DMS114 treated with DMSO at 0.1 percent for 48 hours (cell line): ENCODE measurements at regions not wholly inside any gene's neighbourhood (a gene's known extent, or its start where the extent isn't known, plus 50 kb on each side); places are given as distances from the start of the nearest gene placed in this dataset.
"Not testable (repeated sequence)": the region's sequence is repeated elsewhere in the genome, so short reads cannot be mapped to it uniquely, and the experiment has no call there.

Source experiments
- DNase-seq: peaks from one replicate; lab custom pipeline; 2025; ENCODE audit not compliant: unreplicated experiment; lab: John Stamatoyannopoulos, UW

DNA sequence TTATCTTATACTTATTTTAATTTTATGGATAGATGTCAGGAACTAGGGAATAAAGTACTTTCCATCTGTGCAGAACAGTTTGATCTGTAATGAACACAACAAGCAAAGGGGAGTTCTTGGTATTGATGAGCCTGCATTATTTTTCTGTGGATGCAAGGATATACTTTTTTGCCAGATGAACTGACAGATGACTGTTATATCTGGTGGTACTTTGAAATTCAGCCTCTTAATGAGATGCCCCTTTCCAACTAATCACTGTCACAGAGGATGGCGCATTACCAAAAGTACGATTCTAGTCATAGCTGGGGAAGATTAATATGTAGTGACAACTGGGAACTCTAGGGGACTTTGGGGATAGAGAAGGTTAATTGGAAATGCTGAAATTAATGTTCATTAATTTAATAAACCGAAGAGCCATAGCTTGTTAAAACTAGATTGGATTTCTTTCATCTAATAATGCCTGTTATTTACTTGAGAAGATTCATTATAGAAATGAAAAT, 603.4 kb upstream of the CNTN5 start:
- no peak for DNase-seq

DNA sequence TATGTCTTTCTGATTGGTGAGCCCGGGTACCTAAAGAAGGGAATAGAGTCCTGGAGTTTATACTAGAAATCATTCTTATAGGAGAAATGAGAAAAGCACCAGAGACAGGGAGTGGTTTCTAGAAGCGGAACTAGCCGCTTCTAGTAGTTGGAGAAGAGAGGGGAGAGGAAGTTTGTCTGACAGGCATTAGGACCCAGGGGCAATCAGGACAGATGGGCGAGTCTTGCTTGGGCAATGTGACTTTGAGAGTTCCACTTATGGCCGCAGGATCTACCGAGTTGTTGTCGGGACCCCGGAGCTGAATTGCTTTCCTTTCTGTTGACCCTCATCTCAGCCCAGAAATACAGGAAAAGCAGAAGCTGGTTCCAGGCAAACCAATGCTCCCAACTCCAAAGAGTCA, 596.8 kb upstream of the CNTN5 start:
- DNase-seq = no peak

DNA sequence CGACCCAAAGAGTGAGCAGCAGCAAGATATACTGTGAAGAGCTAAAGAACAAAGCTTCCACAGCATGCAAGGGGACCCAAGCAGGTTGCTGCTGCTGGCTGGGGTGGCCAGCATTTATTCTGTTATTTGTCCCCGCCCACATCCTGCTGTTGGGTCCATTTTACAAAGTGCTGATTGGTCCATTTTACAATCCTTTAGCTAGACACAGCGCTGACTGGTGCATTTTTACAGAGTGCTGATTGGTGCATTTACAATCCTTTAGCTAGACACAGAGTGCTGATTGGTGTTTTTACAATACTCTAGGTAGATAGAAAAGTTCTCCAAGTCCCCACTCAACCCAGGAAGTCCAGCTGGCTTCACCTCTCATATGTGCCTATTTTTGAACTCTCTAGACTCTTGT, 596.0 kb upstream of the CNTN5 start:
- DNase-seq = not testable (repeated sequence)

DNA sequence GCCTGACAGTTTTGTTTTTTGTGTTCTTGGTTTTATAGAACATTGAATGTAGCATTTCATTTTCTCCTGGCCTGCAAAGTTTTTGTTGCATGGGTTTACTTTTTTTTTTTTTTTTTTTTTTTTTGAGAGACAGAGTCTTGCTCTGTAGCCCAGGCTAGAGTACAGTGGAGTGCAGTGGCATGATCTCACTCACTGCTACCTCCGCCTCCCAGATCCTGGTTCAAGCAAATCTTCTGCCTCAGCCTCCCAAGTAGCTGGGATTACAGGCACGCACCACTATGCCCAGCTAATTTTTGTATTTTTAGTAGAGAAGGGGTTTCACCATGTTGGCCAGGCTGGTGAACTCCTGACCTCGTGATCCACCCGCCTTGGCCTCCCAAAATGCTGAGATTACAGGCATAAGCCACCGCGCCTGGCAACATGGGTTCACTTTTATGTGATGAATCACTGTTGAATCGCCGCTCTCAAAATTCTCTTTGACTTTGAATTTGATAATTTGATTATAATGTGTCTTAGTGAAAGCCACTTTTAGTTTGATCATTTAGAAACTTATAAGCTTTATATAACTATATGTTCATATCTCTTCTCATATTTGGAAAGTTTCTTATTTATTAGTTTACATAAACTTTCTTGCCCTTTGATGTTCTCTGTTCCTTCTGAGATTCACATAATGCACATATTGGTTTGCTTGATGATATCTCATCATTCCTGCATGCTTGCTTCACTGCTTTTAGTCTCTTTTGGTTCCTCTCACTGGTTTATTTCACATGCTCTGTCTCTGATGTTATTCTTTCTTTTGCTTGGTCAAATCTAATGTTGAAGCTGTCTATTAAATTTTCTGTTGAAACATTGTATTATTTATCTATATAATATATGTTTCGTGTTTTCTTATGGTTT, 589.0 kb upstream of the CNTN5 start:
- DNase-seq = no peak

DNA sequence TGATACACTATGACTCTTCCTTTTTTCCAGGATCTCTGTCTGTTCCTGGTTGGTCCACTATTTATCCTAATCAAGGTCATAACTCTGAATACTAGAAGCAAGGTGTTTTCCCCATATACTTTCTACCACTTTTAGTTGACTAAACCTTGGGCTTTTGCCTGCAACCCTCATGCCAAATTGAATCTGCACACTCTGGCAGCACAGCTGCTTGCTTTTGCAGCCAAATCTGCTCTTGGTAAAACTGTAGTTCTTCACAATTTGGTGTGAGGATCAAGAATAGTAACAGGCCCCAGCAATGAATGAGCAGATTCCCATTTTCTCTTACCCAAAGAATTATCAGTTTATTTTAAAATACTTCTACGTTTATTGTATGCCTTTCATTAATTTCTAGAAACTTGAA, 586.5 kb upstream of the CNTN5 start:
- DNase-seq = no peak

DNA sequence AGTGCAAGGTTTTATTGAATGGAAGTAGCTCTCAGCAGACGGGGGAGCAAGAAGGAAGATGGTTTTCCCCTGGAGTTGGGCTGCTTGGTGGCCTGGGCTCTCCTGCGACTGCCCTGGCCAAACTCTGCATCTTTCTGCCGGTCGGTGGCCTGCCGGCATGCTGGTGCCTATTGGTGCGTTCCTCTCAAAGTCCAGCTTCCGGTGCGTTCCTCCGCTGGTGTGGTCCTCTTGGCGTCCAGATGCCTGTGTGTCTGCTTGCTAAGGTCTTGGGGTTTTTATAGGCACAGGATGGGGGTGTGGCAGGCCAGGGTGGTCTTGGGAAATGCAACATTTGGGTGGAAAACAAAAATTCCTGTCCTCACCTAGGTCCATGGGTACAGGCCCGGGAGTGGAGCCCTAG, 567.4 kb upstream of the CNTN5 start:
- DNase-seq = no peak

DNA sequence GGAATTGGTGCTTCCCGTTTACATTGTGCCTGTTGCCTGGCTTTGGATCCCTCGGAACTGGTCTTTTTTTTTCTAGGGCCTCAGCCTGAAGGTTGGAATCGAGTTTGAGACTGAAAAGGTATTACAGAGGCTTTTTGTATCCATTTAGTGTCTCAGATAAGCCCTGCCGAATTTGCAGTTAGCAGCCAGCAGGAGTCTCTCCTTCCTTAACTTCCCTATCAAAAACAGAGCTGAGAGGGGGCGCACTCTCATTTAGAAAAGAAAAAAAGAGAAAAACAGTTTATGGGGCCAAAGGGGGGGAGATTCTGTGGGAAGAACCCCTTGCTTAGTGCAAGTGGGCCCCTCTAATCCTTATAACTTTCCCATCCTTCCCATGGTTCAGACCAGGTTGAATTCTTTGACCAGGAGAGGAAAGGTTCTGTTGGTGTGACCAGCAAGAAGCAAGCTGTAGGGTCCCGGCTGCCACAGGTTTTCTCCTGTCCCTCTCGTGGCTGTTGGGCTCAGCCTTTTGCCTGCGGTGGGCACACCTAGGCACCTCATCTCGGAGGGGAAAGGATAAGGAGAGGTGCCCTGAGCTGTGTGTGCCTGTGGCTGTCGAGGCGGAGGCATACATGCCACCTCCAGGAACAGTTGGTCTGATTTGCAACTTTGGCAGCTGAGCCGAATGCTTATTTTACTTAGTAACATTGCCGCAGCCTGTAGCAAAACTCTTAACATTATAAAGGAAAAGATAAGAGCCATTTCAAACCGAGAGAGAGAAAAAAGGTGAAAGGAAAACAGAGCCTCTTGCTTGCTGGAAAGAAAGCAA, 565.0 kb upstream of the CNTN5 start:
- DNase-seq = no peak

DNA sequence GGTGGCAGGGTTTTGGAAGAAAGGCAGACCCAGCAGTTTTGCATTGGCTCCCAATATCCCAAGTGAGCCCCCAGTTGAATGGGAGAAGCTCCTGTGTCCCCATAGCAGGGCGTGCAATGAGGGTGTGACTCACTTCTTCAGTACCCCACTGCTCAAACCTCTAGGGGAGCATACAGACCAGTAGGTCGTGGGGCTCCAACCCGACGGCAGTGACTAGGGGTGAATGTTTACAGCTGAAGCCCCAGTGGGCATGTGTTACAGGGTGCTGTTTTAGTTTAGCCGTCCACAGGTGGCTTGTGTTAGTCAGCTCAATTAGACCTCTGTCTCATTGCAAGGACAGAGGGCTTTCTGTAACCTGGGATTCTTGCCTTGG, 564.5 kb upstream of the CNTN5 start:
- DNase-seq = no peak

DNA sequence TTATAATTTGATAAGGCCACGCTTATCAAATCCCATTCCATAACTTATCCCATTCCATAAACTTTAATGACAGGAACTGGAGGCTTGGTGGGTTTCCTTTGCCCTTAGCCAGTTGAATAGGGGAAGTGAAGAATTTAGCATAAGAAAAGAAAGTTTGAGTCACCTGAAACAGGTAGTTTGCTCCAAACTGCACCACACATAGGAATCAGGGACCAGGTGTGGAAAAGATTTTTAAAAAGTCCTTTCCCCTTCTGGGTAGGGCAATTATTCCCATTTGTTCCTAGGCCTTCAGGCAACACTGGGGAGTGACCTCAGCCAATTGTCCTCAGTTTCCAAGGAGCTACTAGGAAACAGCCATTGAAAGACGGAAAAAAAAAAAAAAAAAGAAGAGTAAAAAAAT, 525.7 kb upstream of the CNTN5 start:
- DNase-seq = no peak

DNA sequence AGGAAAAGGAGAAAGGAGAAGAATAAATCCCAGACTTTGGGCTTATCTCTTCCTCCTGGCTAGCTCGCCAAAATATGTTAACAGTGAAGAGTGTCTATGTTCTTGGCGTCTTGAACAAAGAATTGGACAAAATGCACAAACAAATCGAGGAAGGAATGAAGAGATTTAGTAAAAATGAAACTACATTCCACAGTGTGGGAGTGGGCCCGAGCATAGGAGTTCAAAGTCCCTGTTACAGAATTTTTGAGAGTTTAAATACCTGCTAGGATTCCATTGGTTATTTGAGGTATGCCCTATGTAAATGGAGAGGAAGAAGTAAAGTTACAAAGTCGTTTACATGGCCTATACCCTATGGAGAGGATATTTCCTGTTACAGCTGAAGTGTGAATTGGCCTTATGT, 525.1 kb upstream of the CNTN5 start:
- DNase-seq = no peak

DNA sequence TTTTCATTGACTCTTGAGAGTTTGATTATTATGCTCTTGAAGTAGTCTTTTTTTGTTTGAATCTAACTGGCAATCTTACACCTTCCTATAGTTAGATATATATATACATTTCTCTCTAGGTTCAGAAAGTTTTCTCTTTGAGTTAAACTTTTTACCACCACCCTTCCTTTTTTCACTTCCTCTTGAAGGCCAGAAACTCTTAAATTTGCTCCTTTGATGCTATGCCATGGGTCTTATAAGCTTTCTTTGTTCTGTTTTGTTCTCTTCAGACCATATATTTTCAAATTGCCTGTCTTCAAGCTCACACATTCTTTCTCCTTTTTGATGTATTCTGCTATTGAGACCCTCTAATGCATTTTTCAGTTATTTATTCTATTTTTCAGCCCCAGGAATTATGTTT, 513.5 kb upstream of the CNTN5 start:
- DNase-seq = no peak

DNA sequence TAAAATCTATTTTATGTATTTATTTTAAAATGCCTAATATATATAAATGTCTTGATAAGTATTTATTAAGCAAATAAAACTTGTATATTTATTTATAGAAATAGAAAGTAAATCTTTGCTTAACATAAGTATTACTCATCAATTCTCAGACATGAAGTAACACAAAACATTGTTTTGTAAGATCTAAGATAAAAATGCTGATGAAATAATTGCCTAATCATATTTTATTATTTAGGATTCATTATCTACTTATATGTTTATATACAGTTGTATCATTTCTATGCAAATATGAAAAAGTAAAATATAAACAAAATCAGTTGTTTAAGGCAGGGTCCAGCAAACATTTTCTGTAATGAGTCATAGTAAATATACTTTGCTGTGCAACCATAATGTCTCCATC, 507.8 kb upstream of the CNTN5 start:
- DNase-seq = no peak

DNA sequence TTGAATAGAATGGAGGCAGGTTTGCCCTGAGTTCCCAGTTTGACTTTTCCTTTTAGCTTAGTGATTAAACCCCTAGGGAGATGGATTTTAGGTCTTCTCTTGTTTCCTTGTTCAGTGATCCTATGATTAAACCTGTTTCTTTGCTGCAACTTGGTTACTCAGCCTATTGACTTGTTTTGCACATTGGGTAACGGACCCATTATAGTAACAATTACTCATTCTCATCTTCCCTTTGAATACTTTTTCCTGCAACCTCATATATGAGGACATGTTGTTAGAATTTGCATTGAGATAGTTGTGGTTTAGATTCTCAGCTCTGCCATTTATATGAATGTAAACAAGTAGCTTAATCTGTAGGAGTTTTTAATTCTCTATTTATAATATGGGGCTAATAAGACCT, 489.2 kb upstream of the CNTN5 start:
- no peak for DNase-seq

DNA sequence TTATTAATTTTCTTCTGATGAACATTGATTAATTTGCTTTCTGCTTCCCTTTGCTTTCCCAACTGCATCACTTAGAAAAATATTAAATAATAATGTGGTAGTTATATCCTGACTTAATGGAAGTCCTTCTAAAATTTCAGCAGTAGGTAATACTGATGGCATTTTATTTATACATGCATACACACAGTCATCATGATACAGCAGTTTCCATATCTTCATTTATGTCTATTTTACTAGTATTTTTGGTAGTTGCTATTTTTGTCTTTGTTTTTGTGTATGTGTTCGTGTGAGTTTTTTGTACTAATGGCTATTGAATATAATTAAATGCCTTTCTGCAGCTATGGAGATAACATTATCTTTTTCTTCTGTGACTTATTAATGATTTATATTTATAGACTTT, 484.7 kb upstream of the CNTN5 start:
- no peak for DNase-seq

DNA sequence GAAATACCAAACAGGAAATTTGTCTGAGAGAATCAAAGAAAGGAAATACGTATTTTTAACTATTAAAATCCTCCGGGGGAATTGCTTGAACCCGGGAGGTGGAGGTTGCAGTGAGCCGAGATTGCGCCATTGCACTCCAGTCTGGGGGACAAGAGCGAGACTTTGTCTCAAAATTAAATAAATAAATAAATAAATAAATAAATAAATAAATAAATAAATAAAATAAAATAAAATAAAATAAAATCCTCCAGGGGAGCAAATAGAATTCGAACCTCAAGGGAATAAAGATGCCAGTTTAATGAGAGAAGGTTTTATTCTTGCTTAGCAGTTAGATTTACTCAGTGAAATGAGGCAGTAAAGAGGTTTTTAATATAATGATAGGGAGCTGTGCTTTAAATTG, 482.4 kb upstream of the CNTN5 start:
- not testable (repeated sequence) for DNase-seq

DNA sequence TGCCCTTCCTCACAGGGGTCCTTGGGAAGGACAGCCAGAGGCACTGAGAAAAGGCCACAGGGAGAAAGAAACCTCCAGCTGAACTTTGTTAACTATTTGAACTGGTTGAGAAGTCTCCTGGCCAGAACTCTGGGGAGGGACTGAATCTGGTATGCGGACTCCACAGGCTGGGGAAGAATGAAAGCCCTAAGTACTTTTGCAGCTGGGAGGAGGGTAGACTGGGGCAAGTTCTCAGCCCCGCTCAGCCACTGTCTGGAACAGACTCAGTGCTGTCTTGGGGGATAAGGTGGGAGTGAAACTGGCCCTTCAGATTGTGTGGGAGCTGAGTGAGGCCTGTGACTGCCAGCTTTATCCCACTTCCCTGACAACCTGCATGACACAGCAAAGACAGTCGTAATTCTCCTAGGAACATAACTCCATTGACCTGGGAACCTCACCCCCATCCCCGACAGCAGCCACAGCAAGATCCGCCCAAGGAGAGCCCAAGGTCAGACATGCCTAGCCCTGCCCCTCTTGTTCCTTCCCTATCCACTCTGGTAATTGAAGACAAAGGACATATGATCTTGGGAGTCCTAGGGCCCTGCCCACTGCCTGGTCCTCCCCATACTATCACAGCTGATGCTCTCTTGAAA, 475.1 kb upstream of the CNTN5 start:
- no peak for DNase-seq

DNA sequence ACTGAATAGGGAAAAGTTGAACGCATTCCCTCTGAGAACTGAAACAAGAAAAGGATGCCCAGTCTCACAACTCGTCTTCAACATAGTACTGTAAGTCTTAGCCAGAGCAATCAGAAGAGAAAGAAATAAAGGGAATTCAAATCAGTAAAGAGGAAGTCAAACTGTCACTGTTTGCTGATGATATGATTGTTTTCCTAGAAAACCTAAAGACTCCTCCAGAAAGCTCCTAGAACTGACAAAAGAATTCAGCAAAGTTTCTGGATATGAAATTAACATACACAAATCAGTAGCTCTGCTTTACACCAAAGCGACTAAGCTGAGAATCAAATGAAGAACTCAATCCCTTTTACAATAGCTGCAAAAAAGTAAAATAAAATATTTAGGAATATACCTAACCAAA, 471.2 kb upstream of the CNTN5 start:
- no peak for DNase-seq

DNA sequence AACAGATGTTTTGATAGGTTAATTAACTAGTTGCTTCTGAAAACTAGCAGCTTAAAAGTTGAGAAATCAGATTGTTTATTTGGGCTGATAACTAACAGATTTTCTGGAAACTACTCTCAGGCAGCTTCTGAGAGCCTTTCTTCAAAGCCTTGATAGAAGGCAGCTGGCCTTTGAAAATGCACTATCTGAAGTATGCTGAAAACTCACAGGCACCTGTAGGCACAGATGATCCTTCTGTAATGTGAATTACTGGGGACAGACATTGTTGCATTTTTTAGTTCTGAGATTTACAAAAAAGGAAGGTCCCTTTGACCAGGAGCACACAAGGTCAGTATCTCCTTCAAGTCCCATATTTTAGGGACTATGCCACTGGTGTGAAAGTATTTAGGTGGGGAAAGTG, 460.8 kb upstream of the CNTN5 start:
- DNase-seq = no peak

DNA sequence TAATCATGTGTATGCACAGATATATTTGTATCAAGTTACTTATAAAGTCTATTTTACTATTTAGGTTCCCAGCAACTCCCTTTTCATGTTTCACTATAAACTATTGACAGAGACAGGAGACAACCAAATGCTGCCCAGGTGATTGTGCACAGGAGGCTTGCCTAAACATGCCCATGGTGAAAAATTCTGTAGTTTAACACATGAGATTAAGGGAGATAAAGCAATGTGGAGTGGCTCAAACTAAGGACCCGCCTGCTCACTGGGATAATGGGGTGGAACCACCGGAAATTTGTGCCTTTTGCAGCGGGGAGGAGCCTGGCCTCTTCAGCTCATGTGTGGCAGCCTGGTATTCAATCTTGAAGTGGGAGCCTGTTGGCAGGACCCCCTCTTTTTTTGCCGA, 459.5 kb upstream of the CNTN5 start:
- no peak for DNase-seq

DNA sequence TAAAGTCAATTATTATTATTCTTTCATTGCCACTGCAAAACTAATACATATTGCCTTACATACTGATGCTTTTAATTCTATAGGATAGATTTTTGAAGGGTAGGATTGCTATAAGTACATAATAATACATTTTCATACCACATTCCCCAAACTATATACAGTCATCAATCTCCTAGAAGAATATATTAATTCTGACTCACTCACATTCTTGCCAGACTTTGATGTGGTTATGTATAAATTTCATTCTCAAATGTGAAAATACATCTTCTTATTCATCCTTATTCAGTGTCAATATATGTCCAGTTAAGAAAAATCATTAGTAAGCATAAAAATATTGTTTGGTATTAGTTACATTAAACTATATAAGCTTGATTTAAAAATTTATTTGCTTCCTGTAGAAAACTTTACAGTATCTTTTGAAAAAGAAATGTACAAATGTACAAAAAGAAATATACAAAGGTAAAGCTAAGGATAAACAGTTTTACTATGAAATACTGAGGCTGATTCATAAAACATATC, 458.8 kb upstream of the CNTN5 start:
- no peak for DNase-seq

DNA sequence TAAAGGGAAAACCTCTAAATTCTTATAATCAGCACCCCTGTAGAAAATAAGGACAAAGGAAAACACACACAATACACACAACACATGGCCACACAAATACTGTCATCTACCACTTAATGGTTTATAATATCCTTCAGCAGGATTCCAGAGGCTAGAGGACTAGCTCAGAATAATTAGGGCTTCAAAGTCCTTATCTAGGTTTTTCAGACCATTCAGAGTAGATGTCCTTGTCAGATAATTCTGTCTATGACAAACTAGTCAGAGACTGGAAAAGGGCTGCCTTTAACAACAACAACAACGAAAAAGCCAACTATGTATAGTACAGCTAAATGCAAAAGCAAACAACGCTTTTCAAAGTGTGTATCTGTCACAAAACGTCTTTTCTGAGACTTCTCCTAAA, 456.5 kb upstream of the CNTN5 start:
- no peak for DNase-seq

DNA sequence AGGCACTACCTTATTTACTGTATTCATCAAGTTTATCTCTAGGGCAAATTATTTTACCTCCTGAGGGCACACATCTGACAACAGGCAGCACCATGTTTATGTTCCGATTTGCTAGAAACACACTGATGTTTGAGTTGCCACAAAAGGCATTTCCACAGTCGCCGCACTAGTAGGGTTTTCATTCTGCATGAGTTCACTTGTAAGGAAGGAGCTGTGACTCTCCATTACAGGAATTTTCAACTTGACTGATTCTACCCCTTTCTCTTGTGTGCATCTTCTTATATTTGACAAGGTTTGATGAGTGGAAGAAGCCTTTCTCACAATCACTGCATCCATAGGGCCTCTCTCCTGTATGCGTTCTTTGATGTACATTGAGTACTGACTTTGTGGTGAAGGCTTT, 455.9 kb upstream of the CNTN5 start:
- no peak for DNase-seq
